NB4 (cell line): ENCODE measurements at regions not wholly inside any gene's neighbourhood (a gene's known extent, or its start where the extent isn't known, plus 50 kb on each side); places are given as distances from the start of the nearest gene placed in this dataset.

Experiments
- DNase-seq: peaks from one replicate; pipeline ENCODE4 v3.0.0; 2010; ENCODE audit warnings: low read depth
- H3K4me3 ChIP-seq: one replicate; pipeline ENCODE4 v1.5.1; 2011; ENCODE audit warnings: mild to moderate bottlenecking, low read depth, low read length, moderate library complexity
- CTCF ChIP-seq: IDR thresholded peaks from one replicate; pipeline ENCODE4 v1.5.1; 2012; ENCODE audit warnings: low read depth, low read length
- MAX ChIP-seq: IDR thresholded peaks from 2 replicates; pipeline ENCODE4 v1.6.1; 2011; ENCODE audit warnings: low read depth, low read length
- MYC ChIP-seq: IDR thresholded peaks from 2 replicates; pipeline ENCODE4 v1.6.1; 2011; ENCODE audit warnings: low read depth, low read length
- POLR2A ChIP-seq: IDR thresholded peaks from 2 replicates; pipeline ENCODE4 v1.6.1; 2011; ENCODE audit warnings: mild to moderate bottlenecking; ENCODE audit not compliant: insufficient read length; ENCODE audit errors: extremely low read depth

- no peak overlapping the region for H3K4me3 ChIP-seq
- TF ChIP-seq POLR2A (no peak), CTCF (no peak), MAX (no peak), MYC (no peak)
- DNase-seq = no peak
Observed at GRCh38 chr12:98420461-98420860, 94.9 kb upstream of the TMPO start.

GRCh38 chr12:98421316-98421715 lies 94.1 kb upstream of the TMPO start:
- no peak overlapping the region for H3K4me3 ChIP-seq
- no peak for DNase-seq
- TF ChIP-seq CTCF (no peak), MAX (no peak), POLR2A (no peak), MYC (no peak)

- H3K4me3 ChIP-seq = no peak overlapping the region
- TF ChIP-seq MYC = no peak
- TF ChIP-seq CTCF = no peak
- TF ChIP-seq POLR2A = no peak
- no peak for TF ChIP-seq MAX
- no peak for DNase-seq
Observed at GRCh38 chr12:98422359-98422758, 93.0 kb upstream of the TMPO start.

GRCh38 chr12:98422812-98423211 lies 92.6 kb upstream of the TMPO start:
- TF ChIP-seq POLR2A (no peak), CTCF (no peak), MYC (no peak), MAX (no peak)
- no peak overlapping the region for H3K4me3 ChIP-seq
- no peak for DNase-seq

- no peak overlapping the region for H3K4me3 ChIP-seq
- TF ChIP-seq POLR2A (no peak), MYC (no peak), CTCF (no peak), MAX (no peak)
- DNase-seq = no peak
Observed at GRCh38 chr12:98423963-98424362, 91.4 kb upstream of the TMPO start.
